ENCODE measurements at regions not wholly inside any gene's neighbourhood (a gene's known extent, or its start where the extent isn't known, plus 50 kb on each side); places are given as distances from the start of the nearest gene placed in this dataset.

DNA sequence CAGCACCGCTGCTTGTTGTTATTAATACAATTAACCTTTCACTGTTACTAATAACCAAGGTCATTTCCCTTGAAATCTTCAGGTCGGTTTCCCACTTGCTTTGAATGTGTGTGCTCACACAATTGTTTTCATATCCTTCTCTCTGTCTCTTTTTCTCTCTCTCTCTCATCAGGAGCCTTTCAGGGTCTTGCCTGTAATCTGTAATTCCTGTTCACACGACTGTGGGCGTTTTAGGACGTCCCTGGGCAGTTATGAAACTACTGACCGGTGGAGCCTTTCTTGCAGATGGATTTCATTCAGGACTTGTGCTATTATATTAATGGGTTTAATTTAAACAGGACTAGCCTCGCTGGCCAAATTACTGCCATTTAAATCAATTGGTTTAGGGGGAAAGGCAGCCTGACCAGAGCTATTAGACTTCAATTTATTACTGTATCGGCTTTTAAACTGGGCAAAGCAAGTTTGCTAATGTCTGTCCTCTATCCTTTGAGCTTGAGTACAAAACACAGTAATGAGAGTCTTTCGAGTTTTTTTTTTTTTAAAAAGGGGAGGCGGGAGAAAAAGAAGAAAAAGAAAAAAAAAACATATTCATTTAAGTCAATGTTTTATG lies 316.0 kb upstream of the TLE4 start:
- DNase-seq (ENCODE audit: low read depth in 2 of 2), result no peak

DNA sequence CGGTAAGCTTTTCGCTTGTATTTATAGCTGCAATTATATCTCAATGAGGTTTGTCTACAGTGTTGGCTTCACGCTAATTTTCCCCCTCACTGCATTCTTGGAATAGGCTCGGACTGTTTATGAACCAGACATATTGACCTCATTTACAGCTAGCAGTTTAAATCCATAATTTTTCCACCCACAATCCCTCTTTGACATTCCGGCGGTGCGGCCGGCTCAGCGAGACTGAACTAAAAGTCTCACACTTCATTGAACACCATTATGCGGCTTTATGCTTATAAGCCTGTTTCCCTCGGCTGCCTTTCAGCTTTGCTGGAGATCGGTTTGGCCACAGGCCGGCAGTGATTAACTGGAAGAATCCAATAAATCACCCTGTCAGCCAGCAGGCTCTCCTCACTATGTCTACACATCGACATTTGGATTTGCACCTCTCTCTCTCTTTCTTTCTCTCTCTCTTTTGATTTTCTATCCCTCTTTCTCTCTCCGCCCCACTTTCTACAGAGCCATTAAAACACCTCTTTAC lies 315.0 kb upstream of the TLE4 start:
- DNase-seq (ENCODE audit: low read depth in 2 of 2), result no peak

DNA sequence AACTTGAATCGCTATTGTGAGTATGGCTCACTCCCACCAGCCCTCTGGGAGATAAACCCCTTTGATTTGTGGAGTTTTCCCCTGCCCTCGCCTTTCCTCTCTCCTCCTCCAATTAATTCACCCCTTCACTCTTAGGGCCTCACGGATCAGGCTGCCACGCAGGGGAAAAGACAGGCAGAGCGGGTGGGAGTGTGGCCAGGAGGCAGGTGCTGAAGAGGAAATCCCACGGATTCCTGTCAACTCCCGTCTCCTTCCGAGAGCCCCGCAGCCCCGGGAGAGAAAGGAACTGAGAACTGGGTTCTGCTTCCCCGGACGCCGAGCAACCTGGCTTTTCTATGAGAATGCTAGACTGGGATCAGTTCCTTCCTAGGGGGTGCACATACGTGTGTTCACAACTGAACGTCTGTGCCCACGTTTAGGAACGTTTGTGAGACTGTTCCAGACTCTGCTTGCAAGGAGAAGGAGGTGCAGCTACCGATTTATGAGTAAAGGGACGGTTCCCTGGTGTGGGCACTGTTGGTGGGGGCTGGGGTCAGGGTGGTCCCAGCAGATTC lies 314.5 kb upstream of the TLE4 start:
- no peak for DNase-seq (ENCODE audit: low read depth in 2 of 2)

DNA sequence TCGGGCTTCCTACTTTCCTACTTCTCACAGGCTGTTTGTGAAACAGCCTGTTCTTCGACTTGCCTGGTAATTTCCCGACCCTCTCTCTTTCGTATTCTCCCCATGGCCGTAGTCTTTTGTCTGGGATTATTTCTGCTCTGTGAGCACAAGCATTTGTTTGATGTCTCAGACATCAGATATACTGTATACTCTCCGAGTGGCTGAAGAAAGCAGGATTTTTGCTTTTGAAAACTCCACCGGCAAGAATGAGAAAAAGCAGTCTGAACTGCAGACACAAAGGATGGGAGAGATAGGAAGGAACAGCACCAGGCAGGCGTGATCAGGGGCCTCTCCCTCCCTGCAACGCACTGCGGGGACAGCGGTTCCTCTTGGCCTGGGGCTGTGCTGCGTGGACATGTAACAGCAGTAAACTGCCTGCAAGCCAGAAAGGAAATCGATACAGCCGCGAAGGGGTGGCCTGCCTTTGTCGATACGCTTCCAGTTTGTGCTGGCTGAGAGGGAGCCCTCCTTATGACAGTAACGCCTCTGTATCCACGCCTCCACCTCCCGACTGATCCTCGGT lies 313.9 kb upstream of the TLE4 start:
- DNase-seq (ENCODE audit: low read depth in 2 of 2), result no peak

DNA sequence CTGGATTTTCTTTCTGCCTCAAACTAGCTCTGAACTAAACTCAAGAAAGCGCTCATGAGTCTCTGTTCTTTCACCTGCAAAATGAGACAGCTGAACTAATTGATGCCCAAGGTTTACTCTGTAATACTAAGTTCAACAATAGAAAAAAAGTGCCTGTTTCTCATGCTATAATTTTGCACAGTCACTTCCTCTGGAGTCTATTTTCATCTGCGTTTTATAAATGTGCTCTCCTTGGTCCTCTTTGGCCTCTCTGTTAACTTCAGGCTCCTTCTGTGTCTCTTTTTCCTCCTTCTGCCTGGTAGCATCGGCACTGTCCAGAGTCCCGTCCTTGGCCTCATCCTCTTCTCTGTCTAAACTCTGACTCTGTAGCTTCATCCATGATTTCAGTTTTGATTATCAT lies 311.9 kb upstream of the TLE4 start:
- no peak for DNase-seq (ENCODE audit: low read depth in 2 of 2)

DNA sequence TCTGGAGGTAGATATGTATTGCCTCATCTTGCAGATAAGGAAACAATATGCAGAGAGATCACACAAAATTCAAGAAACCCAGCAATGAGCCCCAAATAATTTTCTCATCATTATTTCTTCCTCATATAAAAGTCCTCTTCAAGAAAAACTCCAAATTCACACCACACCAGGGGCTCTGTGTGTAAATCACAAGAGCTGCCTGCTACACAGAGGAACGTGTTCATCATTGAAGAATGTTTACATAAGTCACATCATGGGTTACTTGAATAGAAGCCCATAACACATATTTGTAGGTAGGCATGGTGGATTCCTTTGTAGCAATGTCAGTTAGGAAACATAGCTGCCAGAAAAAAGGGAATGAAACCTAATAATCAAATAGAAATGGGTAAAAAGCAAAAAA lies 308.1 kb upstream of the TLE4 start:
- DNase-seq (ENCODE audit: low read depth in 2 of 2), result no peak

DNA sequence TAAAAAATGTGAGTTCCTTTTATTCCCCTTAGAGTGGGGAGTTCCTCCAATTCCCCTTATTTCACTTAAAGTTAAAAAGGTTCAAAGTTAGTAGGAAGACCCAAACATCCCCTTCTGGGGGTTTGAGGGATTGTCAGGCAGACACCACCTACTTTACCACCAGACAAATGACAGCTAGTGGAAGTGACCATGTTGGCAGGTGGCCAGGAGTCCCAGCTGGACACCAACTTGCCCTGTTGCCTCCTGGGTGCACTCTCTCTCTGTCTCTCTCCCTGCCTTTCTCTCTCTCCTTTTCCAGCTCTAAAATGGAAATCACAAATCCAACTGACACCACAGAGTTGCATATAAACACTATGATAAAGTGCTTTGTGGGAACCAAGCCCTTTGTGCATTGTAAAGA lies 307.7 kb upstream of the TLE4 start:
- DNase-seq (ENCODE audit: low read depth in 2 of 2), result no peak

DNA sequence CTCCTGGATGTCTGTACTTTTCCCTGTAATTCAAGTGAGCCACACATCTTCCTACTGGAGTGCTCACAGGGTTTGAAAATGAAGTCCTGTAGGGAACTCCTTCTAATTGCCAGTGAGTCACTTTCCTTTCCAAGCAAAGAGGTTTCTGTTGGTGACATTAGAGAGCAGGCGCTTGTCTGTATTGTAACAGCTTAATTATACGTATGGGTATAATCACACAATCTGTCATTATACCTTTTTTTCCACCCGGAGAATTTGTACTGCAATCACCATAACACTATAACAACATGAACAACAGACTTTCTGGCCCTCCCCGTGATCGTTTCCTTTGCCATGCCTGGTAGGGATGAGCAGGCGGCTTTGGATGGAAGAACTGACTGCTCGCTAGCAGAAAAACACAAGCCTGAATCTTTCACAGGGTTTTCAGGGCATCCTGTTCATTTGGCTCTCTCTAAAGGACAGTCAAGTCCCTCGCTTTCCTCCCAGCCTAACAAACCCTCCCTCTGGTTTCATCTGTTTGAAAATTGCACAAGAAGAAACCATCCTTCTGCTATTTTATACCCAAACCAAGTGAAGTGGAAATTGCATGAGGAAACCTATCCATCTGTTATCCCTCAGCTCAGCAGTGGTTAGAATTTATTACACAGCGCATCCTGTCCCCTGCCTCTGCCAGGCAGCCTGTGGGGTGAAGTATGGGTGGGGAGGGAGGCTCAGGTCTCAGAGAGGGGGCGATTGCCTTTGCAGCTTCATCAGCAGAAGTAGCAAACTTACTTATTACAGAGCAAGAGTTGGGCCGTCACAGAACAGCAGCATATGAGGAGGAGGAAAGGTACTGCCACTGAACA lies 307.0 kb upstream of the TLE4 start:
- no peak for DNase-seq (ENCODE audit: low read depth in 2 of 2)

DNA sequence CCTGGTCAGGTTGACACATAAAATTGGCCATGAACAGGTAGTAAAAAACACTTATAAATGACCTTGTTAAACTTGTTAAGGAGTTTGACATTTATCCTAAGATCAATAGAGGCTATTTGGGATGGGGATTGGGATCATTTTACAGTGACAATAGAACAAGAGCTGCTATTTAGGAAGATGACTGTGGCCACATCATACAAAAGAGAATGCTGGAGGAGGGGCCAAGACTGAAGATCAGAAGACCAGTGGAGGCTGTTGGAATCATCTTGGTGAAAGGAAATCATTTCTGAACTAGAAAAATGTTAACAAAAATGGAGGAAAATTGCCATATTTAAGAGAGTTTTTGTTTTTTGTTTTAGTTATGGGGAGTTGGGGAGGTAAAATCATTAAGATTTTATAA lies 304.8 kb upstream of the TLE4 start:
- no peak for DNase-seq (ENCODE audit: low read depth in 2 of 2)

DNA sequence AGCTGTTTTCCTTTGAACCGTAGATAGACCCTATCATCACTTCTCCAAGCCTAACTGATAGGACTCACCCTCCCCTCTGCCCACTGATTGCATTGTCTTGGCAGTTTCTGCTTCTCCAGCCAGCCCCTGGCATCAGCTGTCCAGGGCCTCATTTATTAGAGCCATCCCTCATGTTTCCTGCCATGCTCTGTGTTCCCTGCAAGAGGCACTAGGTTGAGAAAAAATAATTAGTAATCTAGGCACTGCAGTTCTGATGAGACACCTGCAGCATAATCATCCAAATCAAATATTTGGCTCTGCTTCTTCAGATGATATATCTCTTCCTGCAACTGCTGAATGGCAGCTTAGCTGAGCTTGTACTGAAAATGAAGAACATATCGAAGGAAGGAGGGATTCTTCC lies 303.0 kb upstream of the TLE4 start:
- no peak for DNase-seq (ENCODE audit: low read depth in 2 of 2)

DNA sequence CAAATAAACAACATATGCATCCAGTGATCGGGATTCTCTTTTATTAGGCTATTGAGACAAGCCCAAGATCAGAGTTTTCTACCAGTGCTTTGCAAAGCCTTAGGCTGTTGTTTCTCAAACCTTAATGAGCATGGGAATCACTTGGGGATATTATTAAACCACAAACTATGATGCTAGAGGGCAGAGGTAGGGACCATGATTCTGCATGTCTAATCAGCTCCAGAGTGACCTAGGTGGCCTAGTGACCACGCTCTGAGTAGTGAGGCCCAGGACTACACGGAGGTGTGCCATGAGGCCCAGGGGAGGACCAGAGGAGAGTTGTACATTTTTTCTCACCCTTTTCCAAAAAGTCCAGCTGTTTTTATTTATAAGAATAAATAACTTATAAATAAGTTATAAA lies 298.5 kb upstream of the TLE4 start:
- DNase-seq (ENCODE audit: low read depth in 2 of 2), result no peak

DNA sequence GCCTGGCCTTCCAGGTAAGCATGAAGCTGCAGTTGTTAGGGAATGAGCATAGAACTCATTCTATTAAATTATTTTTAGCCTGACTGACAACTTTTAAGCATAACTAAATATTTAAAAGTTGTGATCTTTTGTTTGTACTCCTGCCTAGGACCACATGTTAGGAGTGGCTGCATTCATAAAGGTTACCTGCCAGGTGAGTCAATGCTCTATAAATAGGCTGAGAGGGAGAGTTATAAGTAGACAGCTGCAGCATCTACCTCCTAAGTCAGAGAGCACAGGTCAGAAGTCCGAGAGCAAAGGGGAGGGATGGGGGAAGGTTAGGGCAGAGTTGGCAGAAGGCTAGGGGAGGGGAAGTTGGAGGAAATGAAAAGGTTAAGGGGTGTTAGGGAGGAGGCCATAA lies 292.4 kb upstream of the TLE4 start:
- no peak for DNase-seq (ENCODE audit: low read depth in 2 of 2)

DNA sequence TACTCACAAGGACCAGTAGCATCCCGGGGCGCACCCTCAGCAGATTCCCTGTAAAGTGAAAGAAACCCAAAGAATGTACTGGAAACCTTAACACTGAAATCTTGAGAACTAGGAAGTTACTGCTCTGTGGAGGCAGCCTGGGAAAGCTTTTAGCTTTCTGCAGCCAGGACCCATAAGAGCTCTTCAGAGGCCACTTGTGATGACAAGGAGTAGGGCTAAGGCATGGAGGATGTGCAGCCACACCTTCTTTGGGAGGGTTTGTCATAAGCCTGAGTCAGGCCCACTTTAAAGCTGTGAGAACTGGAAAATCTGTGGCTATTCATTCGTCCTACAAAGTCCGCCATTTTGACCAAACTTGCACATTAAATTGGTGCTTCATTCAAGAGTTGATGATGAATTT lies 291.1 kb upstream of the TLE4 start:
- DNase-seq (ENCODE audit: low read depth in 2 of 2), result no peak

DNA sequence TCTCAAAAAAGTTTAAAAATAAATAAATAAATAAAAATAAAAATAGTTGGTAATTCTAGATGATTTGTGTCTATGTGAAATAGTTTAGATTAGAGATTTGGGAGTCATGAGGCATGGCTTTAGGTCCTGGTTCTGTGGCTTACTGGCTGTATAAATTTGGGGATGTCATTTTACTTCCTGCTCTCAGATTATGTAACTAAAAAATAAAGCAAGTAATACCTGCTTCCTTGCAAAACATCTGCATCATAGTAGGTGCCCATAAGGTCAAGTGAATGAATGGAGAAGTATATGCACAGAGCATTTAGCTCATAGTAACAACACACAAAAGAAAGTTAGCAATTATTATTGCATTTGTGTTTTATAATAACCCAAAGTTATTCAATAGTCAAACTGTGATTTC lies 287.7 kb upstream of the TLE4 start:
- DNase-seq (ENCODE audit: low read depth in 2 of 2), result no peak

DNA sequence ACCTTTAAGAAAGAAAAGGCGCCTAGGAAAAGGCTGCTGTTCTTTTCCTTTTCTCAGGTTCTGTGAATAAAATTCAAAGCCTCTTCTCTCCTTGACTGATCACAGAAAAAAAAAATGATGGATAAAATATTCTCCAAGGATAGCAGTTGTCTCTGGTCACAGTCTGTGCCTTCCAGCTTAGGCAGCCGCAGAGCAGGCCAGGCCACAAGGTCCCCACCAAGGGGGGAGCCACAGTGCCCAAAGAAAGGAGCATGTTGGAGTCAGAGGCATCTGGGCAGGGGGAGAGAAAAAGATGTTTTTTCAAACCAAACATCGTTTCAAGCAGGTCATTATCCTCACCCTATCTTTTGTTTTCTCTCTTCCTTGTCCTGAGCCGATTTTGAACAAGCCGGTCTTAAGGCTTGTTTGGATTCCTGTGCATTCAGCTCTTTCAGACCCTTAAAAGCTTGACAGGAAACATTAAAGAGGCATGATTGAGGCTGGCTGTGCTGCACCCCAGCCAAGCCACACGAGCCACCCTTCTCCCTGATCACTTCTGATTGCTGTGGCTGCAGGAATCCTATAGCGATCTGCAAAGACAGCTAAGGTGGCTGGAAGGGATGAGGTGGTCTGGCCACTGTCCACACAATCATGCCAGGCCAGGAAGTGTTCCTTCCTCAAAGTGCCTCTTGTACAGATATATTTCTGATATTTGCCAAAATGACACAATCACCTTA lies 284.6 kb upstream of the TLE4 start:
- no peak for DNase-seq (ENCODE audit: low read depth in 2 of 2)

DNA sequence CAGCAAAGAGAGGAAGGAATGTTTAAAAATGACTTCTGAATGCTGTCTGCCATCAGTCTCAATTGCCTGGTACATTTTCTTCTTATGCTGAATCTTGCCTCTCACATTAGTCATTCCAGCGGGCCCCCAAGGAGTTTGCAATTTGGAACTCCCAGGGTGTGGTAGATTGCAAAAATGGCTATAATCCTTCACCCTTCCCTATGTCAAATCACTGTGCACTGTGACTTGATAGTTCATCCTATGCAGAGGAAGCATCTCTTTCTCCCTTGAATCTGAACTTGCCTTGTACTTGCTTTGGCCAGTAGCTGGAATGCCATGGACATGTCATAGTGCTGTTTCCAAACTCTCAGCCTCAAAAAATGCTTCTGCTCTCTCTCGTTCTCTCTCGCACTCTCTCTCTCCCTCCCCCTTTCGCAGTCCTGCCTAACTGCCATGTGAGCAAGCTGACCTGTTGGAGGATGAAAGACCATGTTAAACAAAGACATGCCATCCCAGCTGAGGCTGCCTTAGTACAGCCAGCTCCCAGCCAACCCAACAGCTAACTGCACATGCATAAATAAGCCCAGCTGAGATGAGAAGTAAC lies 284.0 kb upstream of the TLE4 start:
- DNase-seq (ENCODE audit: low read depth in 2 of 2), result no peak

DNA sequence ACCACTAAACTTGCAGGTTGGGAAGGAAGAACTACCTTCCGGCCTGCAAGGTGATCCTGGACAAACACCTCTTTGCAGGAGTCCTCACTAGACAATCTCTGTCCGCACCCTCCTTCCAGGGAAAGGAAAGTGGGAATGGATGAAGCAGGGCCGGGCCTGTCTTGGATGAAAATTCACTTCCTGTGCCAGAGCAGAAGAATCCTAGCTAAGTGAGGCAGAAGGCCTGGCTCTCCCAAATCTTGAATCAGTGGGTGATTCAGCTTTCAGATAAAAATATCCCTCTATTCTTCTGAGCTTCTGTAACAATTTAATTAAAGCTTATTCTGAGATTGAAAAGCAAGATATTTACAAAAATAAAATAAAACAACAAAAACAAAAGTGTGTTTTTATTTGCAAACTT lies 281.9 kb upstream of the TLE4 start:
- DNase-seq (ENCODE audit: low read depth in 2 of 2), result no peak

DNA sequence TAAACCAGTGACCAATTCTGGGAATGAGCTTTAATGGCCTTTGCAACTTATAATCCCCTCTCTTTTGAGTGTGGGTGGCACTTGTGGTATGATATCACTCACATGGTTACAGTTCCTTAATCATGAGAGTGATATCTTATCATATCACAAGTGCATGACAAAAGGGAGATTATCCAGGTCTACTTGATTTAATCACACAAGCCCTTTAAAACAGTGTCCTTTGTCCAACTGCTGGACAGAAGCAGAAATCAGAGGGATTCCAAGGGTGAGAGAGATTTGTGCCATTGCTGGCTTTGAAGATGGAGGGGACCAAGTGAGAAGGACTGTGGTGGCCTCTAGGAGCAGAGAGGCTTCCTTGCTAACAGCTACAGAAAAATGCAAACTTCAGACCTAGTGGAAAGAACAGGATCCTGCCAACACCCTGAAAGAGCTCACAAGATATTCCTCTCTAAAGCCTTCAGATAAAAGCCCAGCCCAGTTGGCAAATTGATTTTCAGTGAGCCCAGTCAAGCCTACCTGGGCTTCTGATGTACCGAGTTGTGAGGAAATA lies 279.0 kb upstream of the TLE4 start:
- no peak for DNase-seq (ENCODE audit: low read depth in 2 of 2)

DNA sequence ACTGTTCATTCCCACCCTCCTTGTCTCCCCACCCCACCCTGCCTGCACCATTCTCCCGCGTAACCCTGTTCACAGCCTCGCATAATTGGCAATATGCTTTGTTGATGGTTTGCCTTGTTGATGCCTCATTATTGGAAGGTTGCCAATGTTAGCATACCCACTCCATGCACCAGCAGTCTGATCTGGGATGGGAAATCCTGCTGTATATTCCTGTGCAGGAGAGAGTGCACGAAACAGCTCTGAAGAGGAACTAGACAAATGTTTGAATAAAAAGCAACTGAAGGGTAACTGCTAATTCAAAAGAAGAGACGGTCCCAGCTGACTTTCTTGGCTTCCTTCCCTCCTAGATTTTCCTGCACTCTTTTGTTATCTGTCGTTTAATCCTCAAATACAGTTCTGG lies 271.7 kb upstream of the TLE4 start:
- no peak for DNase-seq (ENCODE audit: low read depth in 2 of 2)

DNA sequence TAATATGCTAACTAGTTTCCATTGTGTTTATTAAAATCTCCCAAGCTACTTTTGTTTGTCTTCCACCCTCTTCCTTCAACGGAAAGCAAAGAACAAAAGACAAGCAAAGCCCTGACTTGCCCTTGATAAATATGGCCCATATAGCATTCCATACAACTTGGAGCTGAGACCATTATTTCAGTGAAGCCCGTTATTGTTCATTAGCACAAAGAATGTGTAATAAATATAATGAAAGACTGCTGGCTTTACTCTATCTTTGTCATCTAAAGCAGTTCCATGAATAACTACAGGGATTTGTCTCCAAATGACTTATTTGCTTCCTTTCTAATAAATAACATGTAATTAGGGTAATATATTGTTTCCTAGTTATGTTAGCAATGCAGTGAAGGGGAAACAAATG lies 270.7 kb upstream of the TLE4 start:
- no peak for DNase-seq (ENCODE audit: low read depth in 2 of 2)

DNA sequence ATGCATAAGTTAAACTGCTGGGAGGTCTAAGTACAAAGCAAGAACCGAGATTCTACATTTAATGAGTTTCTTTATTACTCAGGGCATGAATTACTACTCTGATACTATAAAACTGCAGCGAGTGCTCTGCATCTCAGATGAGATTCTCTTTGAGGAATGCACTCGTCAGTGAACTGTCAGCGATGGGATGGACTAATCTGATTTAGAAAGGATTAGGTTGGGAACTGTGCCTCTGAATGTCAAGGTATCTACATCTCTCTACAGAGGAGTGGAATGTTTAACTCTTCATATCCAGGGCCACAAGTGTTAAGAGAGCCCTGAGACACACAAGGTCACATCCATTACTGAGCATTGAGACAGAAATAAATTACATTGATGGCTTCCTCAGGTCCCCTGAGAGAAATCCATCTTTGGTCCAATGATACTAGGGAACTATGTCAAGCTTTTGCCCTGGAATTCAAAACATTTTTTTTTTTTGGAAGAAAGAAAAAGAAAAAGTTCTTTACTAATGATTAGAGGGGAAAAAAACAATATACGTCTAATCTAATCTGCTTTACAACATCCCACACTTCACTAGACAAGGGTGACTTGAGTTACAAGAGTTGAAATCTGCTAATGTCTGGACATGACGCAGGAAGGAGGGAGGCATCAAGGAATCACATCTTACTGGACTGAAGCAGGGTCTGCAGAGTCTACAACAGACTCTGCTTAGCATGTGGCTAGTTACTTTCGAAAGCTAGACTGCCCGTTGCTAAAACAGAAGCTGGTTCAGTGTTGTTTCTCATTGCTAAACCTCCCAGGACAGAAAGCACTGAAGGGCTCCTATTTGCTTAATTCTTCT lies 270.0 kb upstream of the TLE4 start:
- DNase-seq (ENCODE audit: low read depth in 2 of 2), result no peak
